GM12873 (cell line): ENCODE measurements at regions not wholly inside any gene's neighbourhood (a gene's known extent, or its start where the extent isn't known, plus 50 kb on each side); places are given as distances from the start of the nearest gene placed in this dataset.

Source experiments
- CTCF ChIP-seq: IDR thresholded peaks from 2 replicates; pipeline ENCODE4 v1.5.1; 2012; ENCODE audit warnings: low read depth, mild to moderate bottlenecking, moderate library complexity, low read length, control low read depth; ENCODE audit not compliant: insufficient read depth; ENCODE audit errors: missing control alignments

- TF ChIP-seq CTCF, result no peak
Observed at GRCh38 chr16:86362155-86362849, 148.0 kb upstream of the FOXF1 start.

GRCh38 chr16:86363057-86363490 lies 147.3 kb upstream of the FOXF1 start:
- TF ChIP-seq CTCF, result no peak

- TF ChIP-seq CTCF, result no peak
Observed at GRCh38 chr16:86363836-86364618, 146.3 kb upstream of the FOXF1 start.

- no peak for TF ChIP-seq CTCF
Observed at GRCh38 chr16:86364653-86365380, 145.5 kb upstream of the FOXF1 start.

GRCh38 chr16:86365513-86366273 lies 144.6 kb upstream of the FOXF1 start:
- TF ChIP-seq CTCF, result no peak

- TF ChIP-seq CTCF, result no peak
Observed at GRCh38 chr16:86366481-86366880, 143.8 kb upstream of the FOXF1 start.
